Endothelial cell of umbilical vein (primary cell): ENCODE measurements at regions not wholly inside any gene's neighbourhood (a gene's known extent, or its start where the extent isn't known, plus 50 kb on each side); places are given as distances from the start of the nearest gene placed in this dataset.

Experiments
- EZH2 ChIP-seq: IDR thresholded peaks from 2 replicates; pipeline ENCODE4 v1.6.1; 2012; ENCODE audit warnings: borderline replicate concordance, low read depth, mild to moderate bottlenecking, moderate library complexity, low read length, inconsistent platforms; ENCODE audit not compliant: severe bottlenecking
- FOS ChIP-seq: IDR thresholded peaks from 2 replicates; pipeline ENCODE4 v1.6.1; 2011; ENCODE audit warnings: mild to moderate bottlenecking, low read length, moderate library complexity, borderline replicate concordance; ENCODE audit not compliant: insufficient read depth
- MAX ChIP-seq: IDR thresholded peaks from 2 replicates; pipeline ENCODE4 v1.6.1; 2011; ENCODE audit not compliant: insufficient read depth, insufficient read length
- MYC ChIP-seq: IDR thresholded peaks from one replicate; pipeline ENCODE4 v1.6.1; 2011; ENCODE audit warnings: mild to moderate bottlenecking, low read depth, low read length
- POLR2A ChIP-seq: IDR thresholded peaks from 2 replicates; pipeline ENCODE4 v1.6.1; 2012; ENCODE audit warnings: low read depth, mild to moderate bottlenecking, control low read depth, low read length
- POLR2AphosphoS5 ChIP-seq: IDR thresholded peaks from 2 replicates; pipeline ENCODE4 v1.6.1; 2012; ENCODE audit warnings: low read depth, mild to moderate bottlenecking, control low read depth, low read length, moderate library complexity; ENCODE audit not compliant: insufficient read depth
- TF ChIP-seq, protein P1 (sequence below), 2 donors: IDR thresholded peaks; 1 replicate in 1 of 2; 2 replicates in 1 of 2; pipeline ENCODE4 v1.5.1; 2011; ENCODE audit warnings: low read length in 2 of 2, mild to moderate bottlenecking in 2 of 2, moderate library complexity in 2 of 2, control low read depth in 1 of 2, inconsistent platforms in 1 of 2, low read depth in 1 of 2; ENCODE audit not compliant: insufficient read depth in 1 of 2; ENCODE audit errors: extremely low read depth in 1 of 2

DNA sequence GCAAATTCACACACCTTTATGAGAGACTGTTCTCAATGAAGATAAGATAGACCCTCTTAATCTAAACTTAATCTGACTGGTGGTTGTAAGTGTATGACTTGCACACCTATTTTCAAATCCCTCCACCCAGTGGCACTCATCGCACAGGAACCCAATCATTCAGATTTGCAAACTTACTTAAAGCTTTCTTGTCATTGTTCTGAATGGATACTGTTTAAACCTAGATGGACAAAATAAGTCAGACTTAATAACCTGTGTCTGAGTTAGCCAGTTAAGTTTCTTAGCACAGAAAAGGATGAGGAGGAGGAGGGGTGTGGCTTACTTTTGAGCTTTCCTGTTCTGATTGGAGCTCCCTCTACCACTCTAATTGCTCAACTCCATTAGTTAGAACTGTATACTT, 252.4 kb upstream of the CCNH start:
- TF ChIP-seq, protein P1, sequence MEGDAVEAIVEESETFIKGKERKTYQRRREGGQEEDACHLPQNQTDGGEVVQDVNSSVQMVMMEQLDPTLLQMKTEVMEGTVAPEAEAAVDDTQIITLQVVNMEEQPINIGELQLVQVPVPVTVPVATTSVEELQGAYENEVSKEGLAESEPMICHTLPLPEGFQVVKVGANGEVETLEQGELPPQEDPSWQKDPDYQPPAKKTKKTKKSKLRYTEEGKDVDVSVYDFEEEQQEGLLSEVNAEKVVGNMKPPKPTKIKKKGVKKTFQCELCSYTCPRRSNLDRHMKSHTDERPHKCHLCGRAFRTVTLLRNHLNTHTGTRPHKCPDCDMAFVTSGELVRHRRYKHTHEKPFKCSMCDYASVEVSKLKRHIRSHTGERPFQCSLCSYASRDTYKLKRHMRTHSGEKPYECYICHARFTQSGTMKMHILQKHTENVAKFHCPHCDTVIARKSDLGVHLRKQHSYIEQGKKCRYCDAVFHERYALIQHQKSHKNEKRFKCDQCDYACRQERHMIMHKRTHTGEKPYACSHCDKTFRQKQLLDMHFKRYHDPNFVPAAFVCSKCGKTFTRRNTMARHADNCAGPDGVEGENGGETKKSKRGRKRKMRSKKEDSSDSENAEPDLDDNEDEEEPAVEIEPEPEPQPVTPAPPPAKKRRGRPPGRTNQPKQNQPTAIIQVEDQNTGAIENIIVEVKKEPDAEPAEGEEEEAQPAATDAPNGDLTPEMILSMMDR (IDR thresholded peaks at IDR 0.05; ENCODE audit: extremely low read depth in 1 of 2, insufficient read depth in 1 of 2, low read depth in 1 of 2, low read length in 2 of 2) = no peak
- TF ChIP-seq POLR2AphosphoS5 = no peak
- no peak for TF ChIP-seq MAX
- TF ChIP-seq POLR2A = no peak
- TF ChIP-seq FOS = no peak
- TF ChIP-seq MYC = no peak
- no peak for TF ChIP-seq EZH2
